SH-SY5Y (cell line): ENCODE measurements at regions not wholly inside any gene's neighbourhood (a gene's known extent, or its start where the extent isn't known, plus 50 kb on each side); places are given as distances from the start of the nearest gene placed in this dataset.

Experiments
- GATA2 ChIP-seq: IDR thresholded peaks from 2 replicates; pipeline ENCODE4 v1.6.1; 2011; ENCODE audit warnings: mild to moderate bottlenecking, low read depth, low read length
- GATA3 ChIP-seq: IDR thresholded peaks from 2 replicates; pipeline ENCODE4 v1.6.1; 2011; ENCODE audit warnings: low read depth, mild to moderate bottlenecking, low read length, moderate library complexity

- no peak for TF ChIP-seq GATA2
- TF ChIP-seq GATA3, result no peak
Observed at GRCh38 chr7:12107381-12107780, 103.7 kb upstream of the TMEM106B start.
